ENCODE measurements at regions not wholly inside any gene's neighbourhood (a gene's known extent, or its start where the extent isn't known, plus 50 kb on each side); places are given as distances from the start of the nearest gene placed in this dataset.

DNA sequence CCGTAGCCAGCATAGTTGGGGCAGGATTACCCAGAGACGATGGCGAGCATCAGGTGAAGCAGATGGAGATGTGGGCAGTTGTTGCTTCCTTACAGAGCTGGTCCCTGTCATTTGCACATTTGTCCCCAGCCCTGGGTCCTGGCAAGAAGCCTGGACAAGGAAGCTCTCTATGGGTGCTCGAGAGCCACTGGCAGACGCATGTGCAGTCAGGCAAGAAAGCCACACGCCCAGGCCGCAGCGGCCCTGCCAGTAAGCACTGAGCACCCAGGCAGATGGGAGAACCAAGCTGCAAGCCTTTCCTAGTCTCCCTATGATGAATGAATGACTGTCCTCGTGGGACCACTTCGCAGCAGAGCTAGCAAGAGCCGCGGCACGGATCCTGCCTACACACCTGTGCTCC lies 182.8 kb downstream of the FOXO1 start:
- Histone ChIP-seq H4K20me1 (ENCODE audit: control insufficient read depth, extremely low read depth, insufficient read depth, low read length) (no peaks in the 10 kb centered on the region), H3K9me1 (ENCODE audit: control insufficient read depth, extremely low read depth, insufficient read depth, low read length) (no peaks in the 10 kb centered on the region), H3K36me3 (ENCODE audit: control insufficient read depth in 2 of 2, extremely low read depth in 1 of 2, insufficient read depth in 2 of 2, low read length in 2 of 2) (no peaks in the 10 kb centered on the region), H3K4me2 (ENCODE audit: control insufficient read depth, extremely low read depth, insufficient read depth, low read depth, low read length) (no peak overlapping the region), H3K4me1 (ENCODE audit: control insufficient read depth, extremely low read depth, insufficient read depth, low read length) (peaks cover 7% of the 10 kb centered on the region), H3K79me2 (ENCODE audit: control insufficient read depth, insufficient read depth, low read length) (no peaks in the 10 kb centered on the region), H3K9ac (ENCODE audit: control insufficient read depth, extremely low read depth, insufficient read depth, low read length) (no peak overlapping the region), H3K27ac (ENCODE audit: control insufficient read depth, insufficient read depth, low read length) (no peak overlapping the region), H2AFZ (ENCODE audit: control insufficient read depth, low read length) (no peak overlapping the region), H3K4me3 (ENCODE audit: control insufficient read depth in 2 of 3, extremely low read depth in 1 of 3, insufficient read depth in 2 of 3, low read depth in 1 of 3, low read length in 3 of 3) (no peak overlapping the region), H3K27me3 (ENCODE audit: control insufficient read depth, extremely low read depth, insufficient read depth, low read length) (no peaks in the 10 kb centered on the region), H3K9me3 (ENCODE audit: control insufficient read depth, low read depth, low read length) (no peaks in the 10 kb centered on the region)
- TF ChIP-seq EZH2 (IDR thresholded peaks at IDR 0.05; ENCODE audit: low read length): no peak
- TF ChIP-seq, protein P1, sequence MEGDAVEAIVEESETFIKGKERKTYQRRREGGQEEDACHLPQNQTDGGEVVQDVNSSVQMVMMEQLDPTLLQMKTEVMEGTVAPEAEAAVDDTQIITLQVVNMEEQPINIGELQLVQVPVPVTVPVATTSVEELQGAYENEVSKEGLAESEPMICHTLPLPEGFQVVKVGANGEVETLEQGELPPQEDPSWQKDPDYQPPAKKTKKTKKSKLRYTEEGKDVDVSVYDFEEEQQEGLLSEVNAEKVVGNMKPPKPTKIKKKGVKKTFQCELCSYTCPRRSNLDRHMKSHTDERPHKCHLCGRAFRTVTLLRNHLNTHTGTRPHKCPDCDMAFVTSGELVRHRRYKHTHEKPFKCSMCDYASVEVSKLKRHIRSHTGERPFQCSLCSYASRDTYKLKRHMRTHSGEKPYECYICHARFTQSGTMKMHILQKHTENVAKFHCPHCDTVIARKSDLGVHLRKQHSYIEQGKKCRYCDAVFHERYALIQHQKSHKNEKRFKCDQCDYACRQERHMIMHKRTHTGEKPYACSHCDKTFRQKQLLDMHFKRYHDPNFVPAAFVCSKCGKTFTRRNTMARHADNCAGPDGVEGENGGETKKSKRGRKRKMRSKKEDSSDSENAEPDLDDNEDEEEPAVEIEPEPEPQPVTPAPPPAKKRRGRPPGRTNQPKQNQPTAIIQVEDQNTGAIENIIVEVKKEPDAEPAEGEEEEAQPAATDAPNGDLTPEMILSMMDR (optimal IDR thresholded peaks at IDR 0.05 in 1 of 3, IDR thresholded peaks at IDR 0.05 in 1 of 3, conservative IDR thresholded peaks at IDR 0.05 in 1 of 3; ENCODE audit: extremely low read depth in 1 of 3, insufficient read depth in 2 of 3, low read length in 3 of 3): no peak
- FAIRE-seq (no peak), DNase-seq (ENCODE audit: low read depth, low spot score) (no peak)
- dilution Hi-C loops (cut with MboI; ENCODE audit: extremely low pct_ligation_motif_present, low sequenced_read_pairs): no loop called here

DNA sequence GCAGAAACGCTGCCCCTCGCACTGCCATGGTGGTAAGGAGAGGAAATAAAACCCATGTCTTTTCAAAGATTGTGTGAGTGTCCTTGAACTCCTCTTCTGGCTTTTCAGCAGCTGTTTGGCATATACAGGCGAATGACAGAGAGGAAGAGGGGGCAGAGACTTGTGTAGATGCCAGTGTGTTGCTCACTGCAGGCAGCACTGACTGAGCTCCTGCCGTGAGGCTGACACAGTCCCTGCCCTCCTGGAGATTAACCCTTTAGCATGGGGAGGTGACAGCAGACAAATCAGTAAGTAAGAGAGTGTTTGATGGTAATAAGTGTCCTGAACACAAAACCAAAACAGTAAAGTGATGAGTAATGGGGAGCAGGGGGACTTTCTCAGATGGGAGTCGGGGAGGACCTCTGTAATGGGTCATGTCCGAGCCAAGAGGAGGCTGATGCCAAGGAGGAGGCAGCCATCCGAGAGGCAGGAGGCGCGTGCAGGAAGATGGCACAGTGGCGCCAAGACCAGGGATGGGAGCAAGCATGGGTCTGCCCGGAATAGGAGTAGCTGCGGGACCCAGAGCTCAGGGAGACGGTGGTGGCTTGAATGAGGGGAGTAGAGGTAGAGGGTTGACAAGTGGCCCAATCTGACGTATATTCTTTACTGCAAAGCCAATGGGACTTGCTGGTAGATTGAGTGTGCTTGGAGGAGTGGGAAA lies 182.2 kb downstream of the FOXO1 start:
- no peak overlapping the region for H2AFZ ChIP-seq (ENCODE audit: control insufficient read depth, low read length)
- dilution Hi-C loops (cut with MboI; ENCODE audit: extremely low pct_ligation_motif_present, low sequenced_read_pairs): no loop called here
- no peak for FAIRE-seq
- no peaks in the 10 kb centered on the region for H3K79me2 ChIP-seq (ENCODE audit: control insufficient read depth, insufficient read depth, low read length)
- no peak overlapping the region for H3K4me2 ChIP-seq (ENCODE audit: control insufficient read depth, extremely low read depth, insufficient read depth, low read depth, low read length)
- H3K4me1 ChIP-seq (ENCODE audit: control insufficient read depth, extremely low read depth, insufficient read depth, low read length): peaks cover 7% of the 10 kb centered on the region
- H3K9me3 ChIP-seq (ENCODE audit: control insufficient read depth, low read depth, low read length): no peaks in the 10 kb centered on the region
- H4K20me1 ChIP-seq (ENCODE audit: control insufficient read depth, extremely low read depth, insufficient read depth, low read length): no peaks in the 10 kb centered on the region
- no peak for DNase-seq (ENCODE audit: low read depth, low spot score)
- H3K36me3 ChIP-seq (ENCODE audit: control insufficient read depth in 2 of 2, extremely low read depth in 1 of 2, insufficient read depth in 2 of 2, low read length in 2 of 2): no peaks in the 10 kb centered on the region
- H3K9me1 ChIP-seq (ENCODE audit: control insufficient read depth, extremely low read depth, insufficient read depth, low read length): no peaks in the 10 kb centered on the region
- H3K9ac ChIP-seq (ENCODE audit: control insufficient read depth, extremely low read depth, insufficient read depth, low read length): no peak overlapping the region
- no peak for TF ChIP-seq EZH2 (IDR thresholded peaks at IDR 0.05; ENCODE audit: low read length)
- TF ChIP-seq, protein P1 (optimal IDR thresholded peaks at IDR 0.05 in 1 of 3, IDR thresholded peaks at IDR 0.05 in 1 of 3, conservative IDR thresholded peaks at IDR 0.05 in 1 of 3; ENCODE audit: extremely low read depth in 1 of 3, insufficient read depth in 2 of 3, low read length in 3 of 3): no peak
- no peak overlapping the region for H3K27ac ChIP-seq (ENCODE audit: control insufficient read depth, insufficient read depth, low read length)
- no peak overlapping the region for H3K4me3 ChIP-seq (ENCODE audit: control insufficient read depth in 2 of 3, extremely low read depth in 1 of 3, insufficient read depth in 2 of 3, low read depth in 1 of 3, low read length in 3 of 3)
- no peaks in the 10 kb centered on the region for H3K27me3 ChIP-seq (ENCODE audit: control insufficient read depth, extremely low read depth, insufficient read depth, low read length)

All from keratinocyte (primary cell).